Neural progenitor cell (in vitro differentiated cells): ENCODE measurements at regions not wholly inside any gene's neighbourhood (a gene's known extent, or its start where the extent isn't known, plus 50 kb on each side); places are given as distances from the start of the nearest gene placed in this dataset.
"Not testable (repeated sequence)": the region's sequence is repeated elsewhere in the genome, so short reads cannot be mapped to it uniquely, and the experiment has no call there.

Experiments used
- DNase-seq: peaks from one replicate; pipeline ENCODE4 v3.0.0-alpha.2; 2016; ENCODE audit warnings: low spot score
- H2AFZ ChIP-seq: fragments of 200-600 bp; sonication (generic); replicated peaks from 2 replicates; pipeline ENCODE4 v1.6.1; 2016; ENCODE audit warnings: antibody characterized with exemption
- H3F3A ChIP-seq: fragments of 200-600 bp; sonication (generic); 2 replicates; pipeline ENCODE4 v1.6.1; 2016; ENCODE audit warnings: antibody characterized with exemption, low read depth
- H3K27ac ChIP-seq: fragments of 200-600 bp; sonication (generic); 2 replicates; pipeline ENCODE4 v1.5.1; 2016; ENCODE audit warnings: mild to moderate bottlenecking
- H3K27me3 ChIP-seq: fragments of 200-600 bp; sonication (generic); 2 replicates; pipeline ENCODE4 v1.6.1; 2016; ENCODE audit warnings: mild to moderate bottlenecking, moderate library complexity
- H3K36me3 ChIP-seq: fragments of 200-600 bp; sonication (generic); 2 replicates; pipeline ENCODE4 v1.5.1; 2016
- H3K4me1 ChIP-seq: fragments of 200-600 bp; sonication (generic); 2 replicates; pipeline ENCODE4 v1.6.1; 2016; ENCODE audit warnings: mixed run types
- H3K4me2 ChIP-seq: fragments of 200-600 bp; sonication (generic); 2 replicates; pipeline ENCODE4 v1.6.1; 2016
- H3K4me3 ChIP-seq: fragments of 200-600 bp; sonication (generic); 2 replicates; pipeline ENCODE4 v1.5.1; 2016
- H3K79me2 ChIP-seq: fragments of 200-600 bp; sonication (generic); 2 replicates; pipeline ENCODE4 v1.6.1; 2016; ENCODE audit warnings: low read depth
- H3K9ac ChIP-seq: fragments of 200-600 bp; sonication (generic); 2 replicates; pipeline ENCODE4 v1.6.1; 2016
- H3K9me3 ChIP-seq: fragments of 200-600 bp; sonication (generic); 2 replicates; pipeline ENCODE4 v1.5.1; 2016; ENCODE audit warnings: low read depth
- H4K20me1 ChIP-seq: fragments of 200-600 bp; sonication (generic); 2 replicates; pipeline ENCODE4 v1.6.1; 2016; ENCODE audit warnings: low read depth
- H3K27ac Mint-ChIP-seq: 3 replicates; pipeline ENCODE4 v1.8.0; 2021; ENCODE audit warnings: mixed read lengths
- H3K27me3 Mint-ChIP-seq: 2 replicates; pipeline ENCODE4 v1.8.0; 2022; ENCODE audit warnings: low read depth, mild to moderate bottlenecking, inconsistent platforms, moderate library complexity, mixed read lengths; ENCODE audit not compliant: insufficient read depth
- H3K36me3 Mint-ChIP-seq: 3 replicates; pipeline ENCODE4 v1.8.0; 2021; ENCODE audit warnings: mixed read lengths
- H3K4me1 Mint-ChIP-seq: 3 replicates; pipeline ENCODE4 v1.8.0; 2021; ENCODE audit warnings: mixed read lengths
- H3K4me3 Mint-ChIP-seq: 3 replicates; pipeline ENCODE4 v1.8.0; 2021; ENCODE audit warnings: mild to moderate bottlenecking, moderate library complexity, mixed read lengths
- H3K9me3 Mint-ChIP-seq: 3 replicates; pipeline ENCODE4 v1.8.0; 2020; ENCODE audit warnings: mixed read lengths
- CTCF ChIP-seq: fragments of 200-600 bp; sonication (generic); IDR thresholded peaks from 2 replicates; pipeline ENCODE4 v1.5.1; 2017; ENCODE audit warnings: antibody characterized with exemption, mild to moderate bottlenecking
- EZH2 ChIP-seq: fragments of 200-600 bp; sonication (generic); IDR thresholded peaks from 2 replicates; pipeline ENCODE4 v1.6.1; 2017; ENCODE audit warnings: antibody characterized with exemption, mild to moderate bottlenecking, moderate library complexity
- EZH2phosphoT487 ChIP-seq: fragments of 200-600 bp; sonication (generic); IDR thresholded peaks from 2 replicates; pipeline ENCODE4 v1.6.1; 2017; ENCODE audit warnings: antibody characterized with exemption

GRCh38 chr14:81594012-81594411, 60.4 kb upstream of the SEL1L start:
- no peaks in the 10 kb centered on the region for H3K36me3 ChIP-seq
- no peak for TF ChIP-seq EZH2phosphoT487
- no peak for TF ChIP-seq CTCF
- no peak for TF ChIP-seq EZH2
- peak overlapping the region; percentile 96 for H3K27ac Mint-ChIP-seq
- no peaks in the 10 kb centered on the region for H3K36me3 Mint-ChIP-seq
- H3K27me3 ChIP-seq: no peaks in the 10 kb centered on the region
- no peak overlapping the region for H3K4me3 Mint-ChIP-seq
- peaks cover 14% of the 10 kb centered on the region for H3F3A ChIP-seq
- H3K4me2 ChIP-seq: no peak overlapping the region
- H3K9ac ChIP-seq: no peak overlapping the region
- no peak overlapping the region for H3K4me3 ChIP-seq
- H2AFZ ChIP-seq: no peak overlapping the region
- peaks cover 8% of the 10 kb centered on the region for H3K27me3 Mint-ChIP-seq
- peaks cover 3% of the 10 kb centered on the region for H3K9me3 Mint-ChIP-seq
- H3K4me1 ChIP-seq: peaks cover 20% of the 10 kb centered on the region
- H3K79me2 ChIP-seq: no peaks in the 10 kb centered on the region
- peaks cover 44% of the 10 kb centered on the region for H3K4me1 Mint-ChIP-seq
- H4K20me1 ChIP-seq: no peaks in the 10 kb centered on the region
- DNase-seq: peak; percentile 64
- H3K9me3 ChIP-seq: no peaks in the 10 kb centered on the region
- no peak overlapping the region for H3K27ac ChIP-seq

- Histone ChIP-seq H4K20me1 (no peaks in the 10 kb centered on the region), H3K79me2 (no peaks in the 10 kb centered on the region), H3K4me1 (no peaks in the 10 kb centered on the region), H3K36me3 (no peaks in the 10 kb centered on the region), H3F3A (no peaks in the 10 kb centered on the region), H2AFZ (no peak overlapping the region), H3K27me3 (no peaks in the 10 kb centered on the region), H3K9me3 (no peaks in the 10 kb centered on the region), H3K27ac (no peak overlapping the region), H3K4me3 (no peak overlapping the region), H3K4me2 (no peak overlapping the region), H3K9ac (no peak overlapping the region)
- no peak overlapping the region for H3K27ac Mint-ChIP-seq
- TF ChIP-seq EZH2phosphoT487 (no peak), EZH2 (no peak), CTCF (no peak)
- no peaks in the 10 kb centered on the region for H3K36me3 Mint-ChIP-seq
- H3K27me3 Mint-ChIP-seq: peaks cover 2% of the 10 kb centered on the region
- H3K4me3 Mint-ChIP-seq: no peak overlapping the region
- no peak for DNase-seq
- no peaks in the 10 kb centered on the region for H3K9me3 Mint-ChIP-seq
- H3K4me1 Mint-ChIP-seq: peaks cover 4% of the 10 kb centered on the region
These were observed 72.0 kb upstream of the SEL1L start for GRCh38 chr14:81605660-81606059.

- H3K4me1 ChIP-seq: no peaks in the 10 kb centered on the region
- no peak overlapping the region for H3K9ac ChIP-seq
- no peak overlapping the region for H2AFZ ChIP-seq
- H3K36me3 Mint-ChIP-seq: no peaks in the 10 kb centered on the region
- peaks cover 2% of the 10 kb centered on the region for H3K9me3 Mint-ChIP-seq
- TF ChIP-seq CTCF (no peak), EZH2 (no peak), EZH2phosphoT487 (no peak)
- no peaks in the 10 kb centered on the region for H3F3A ChIP-seq
- no peak for DNase-seq
- no peaks in the 10 kb centered on the region for H3K79me2 ChIP-seq
- H3K27ac Mint-ChIP-seq: no peak overlapping the region
- H3K4me3 Mint-ChIP-seq: no peak overlapping the region
- no peaks in the 10 kb centered on the region for H3K27me3 ChIP-seq
- no peaks in the 10 kb centered on the region for H3K27me3 Mint-ChIP-seq
- H3K9me3 ChIP-seq: no peaks in the 10 kb centered on the region
- no peaks in the 10 kb centered on the region for H4K20me1 ChIP-seq
- no peak overlapping the region for H3K4me3 ChIP-seq
- H3K4me2 ChIP-seq: no peak overlapping the region
- H3K4me1 Mint-ChIP-seq: no peaks in the 10 kb centered on the region
- no peaks in the 10 kb centered on the region for H3K36me3 ChIP-seq
- H3K27ac ChIP-seq: no peak overlapping the region
These were observed 79.8 kb upstream of the SEL1L start for GRCh38 chr14:81613341-81614045.

GRCh38 chr14:81614302-81614701, 80.6 kb upstream of the SEL1L start:
- H3K36me3 ChIP-seq, H3K9me3 ChIP-seq, H3K27me3 ChIP-seq, H3K9me3 Mint-ChIP-seq, H3K4me2 ChIP-seq, H3K4me3 Mint-ChIP-seq, H3K4me1 Mint-ChIP-seq, H3K4me3 ChIP-seq, DNase-seq, H3K9ac ChIP-seq, H2AFZ ChIP-seq, H3K27me3 Mint-ChIP-seq, H3K4me1 ChIP-seq, H3K79me2 ChIP-seq, H3F3A ChIP-seq, H3K36me3 Mint-ChIP-seq, H3K27ac ChIP-seq, H3K27ac Mint-ChIP-seq, H4K20me1 ChIP-seq: not testable (repeated sequence)
